ENCODE measurements at regions not wholly inside any gene's neighbourhood (a gene's known extent, or its start where the extent isn't known, plus 50 kb on each side); places are given as distances from the start of the nearest gene placed in this dataset.

DNA sequence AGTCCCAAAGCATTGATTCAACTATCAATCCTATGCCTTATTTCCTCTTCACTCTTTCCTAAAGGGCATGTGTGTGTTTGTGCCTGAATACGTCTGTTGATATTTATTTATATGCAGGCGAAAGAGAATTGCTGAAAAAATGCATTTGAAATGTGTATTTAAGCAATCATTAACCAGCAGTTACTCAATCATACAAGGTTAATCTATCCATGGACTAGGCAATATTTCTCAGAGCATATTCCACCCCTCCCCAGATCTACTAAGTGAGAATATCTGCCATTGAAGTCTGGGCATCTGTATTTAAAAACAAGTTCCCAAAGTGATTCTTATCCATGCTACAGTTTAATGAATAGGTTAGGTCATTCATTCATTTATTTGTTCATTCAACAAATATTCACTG is 113.6 kb downstream of the RASGEF1B start:
- no peak overlapping the region for H3K4me3 Mint-ChIP-seq (ENCODE audit: unreplicated experiment)
- peaks cover 2% of the 10 kb centered on the region for H3K27me3 Mint-ChIP-seq (ENCODE audit: unreplicated experiment)
- peaks cover 12% of the 10 kb centered on the region for H3K4me1 Mint-ChIP-seq (ENCODE audit: unreplicated experiment)
- no peak overlapping the region for H3K27ac Mint-ChIP-seq (ENCODE audit: unreplicated experiment)
- no peaks in the 10 kb centered on the region for H3K9me3 Mint-ChIP-seq (ENCODE audit: unreplicated experiment)
- TF ChIP-seq, protein P1, sequence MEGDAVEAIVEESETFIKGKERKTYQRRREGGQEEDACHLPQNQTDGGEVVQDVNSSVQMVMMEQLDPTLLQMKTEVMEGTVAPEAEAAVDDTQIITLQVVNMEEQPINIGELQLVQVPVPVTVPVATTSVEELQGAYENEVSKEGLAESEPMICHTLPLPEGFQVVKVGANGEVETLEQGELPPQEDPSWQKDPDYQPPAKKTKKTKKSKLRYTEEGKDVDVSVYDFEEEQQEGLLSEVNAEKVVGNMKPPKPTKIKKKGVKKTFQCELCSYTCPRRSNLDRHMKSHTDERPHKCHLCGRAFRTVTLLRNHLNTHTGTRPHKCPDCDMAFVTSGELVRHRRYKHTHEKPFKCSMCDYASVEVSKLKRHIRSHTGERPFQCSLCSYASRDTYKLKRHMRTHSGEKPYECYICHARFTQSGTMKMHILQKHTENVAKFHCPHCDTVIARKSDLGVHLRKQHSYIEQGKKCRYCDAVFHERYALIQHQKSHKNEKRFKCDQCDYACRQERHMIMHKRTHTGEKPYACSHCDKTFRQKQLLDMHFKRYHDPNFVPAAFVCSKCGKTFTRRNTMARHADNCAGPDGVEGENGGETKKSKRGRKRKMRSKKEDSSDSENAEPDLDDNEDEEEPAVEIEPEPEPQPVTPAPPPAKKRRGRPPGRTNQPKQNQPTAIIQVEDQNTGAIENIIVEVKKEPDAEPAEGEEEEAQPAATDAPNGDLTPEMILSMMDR (IDR thresholded peaks at IDR 0.05; ENCODE audit: unreplicated experiment): no peak
- no peak for DNase-seq (ENCODE audit: low spot score)
- no peaks in the 10 kb centered on the region for H3K36me3 Mint-ChIP-seq (ENCODE audit: low read depth, unreplicated experiment)

DNA sequence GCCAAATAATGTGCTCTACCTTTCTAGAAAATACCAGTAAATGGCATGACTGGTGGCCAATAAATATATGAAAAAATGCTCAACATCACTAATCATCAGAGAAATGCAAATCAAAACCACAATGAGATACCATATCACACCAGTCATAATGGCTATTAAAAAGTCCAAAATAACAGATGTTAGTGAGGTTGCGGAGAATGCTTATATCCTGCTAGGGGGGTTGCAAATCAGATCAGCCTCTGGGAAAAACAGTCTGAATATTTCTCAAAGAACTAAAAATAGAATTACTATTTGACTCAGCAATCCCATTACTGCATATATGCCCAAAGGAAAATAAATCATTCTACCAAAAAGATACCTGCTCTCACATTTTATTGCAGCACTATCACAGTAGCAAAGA is 115.1 kb downstream of the RASGEF1B start:
- no peaks in the 10 kb centered on the region for H3K9me3 Mint-ChIP-seq (ENCODE audit: unreplicated experiment)
- no peak overlapping the region for H3K4me3 Mint-ChIP-seq (ENCODE audit: unreplicated experiment)
- no peak for DNase-seq (ENCODE audit: low spot score)
- H3K4me1 Mint-ChIP-seq (ENCODE audit: unreplicated experiment): peaks cover 12% of the 10 kb centered on the region
- TF ChIP-seq, protein P1 (IDR thresholded peaks at IDR 0.05; ENCODE audit: unreplicated experiment): no peak
- peaks cover 3% of the 10 kb centered on the region for H3K27me3 Mint-ChIP-seq (ENCODE audit: unreplicated experiment)
- no peaks in the 10 kb centered on the region for H3K36me3 Mint-ChIP-seq (ENCODE audit: low read depth, unreplicated experiment)
- no peak overlapping the region for H3K27ac Mint-ChIP-seq (ENCODE audit: unreplicated experiment)

DNA sequence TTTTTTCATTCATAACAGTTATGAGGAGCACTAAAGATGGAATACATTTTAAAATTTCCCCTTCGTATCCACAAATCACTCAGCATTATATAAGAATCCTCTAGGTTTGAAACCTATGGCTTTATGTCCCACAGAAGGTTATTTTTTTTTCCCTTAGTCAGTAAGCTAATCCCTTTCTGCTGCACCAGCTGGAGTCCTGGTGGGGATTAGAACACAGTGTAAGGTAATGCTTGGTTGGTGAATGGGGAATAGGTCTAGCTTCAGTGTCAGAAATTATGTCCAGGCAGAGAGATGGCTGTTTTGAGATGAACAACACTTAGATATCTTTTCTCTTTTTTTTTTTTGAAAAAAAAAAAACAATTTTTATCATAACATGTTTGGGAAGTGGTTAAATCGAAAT is 116.6 kb downstream of the RASGEF1B start:
- TF ChIP-seq, protein P1 (IDR thresholded peaks at IDR 0.05; ENCODE audit: unreplicated experiment): no peak
- no peak for DNase-seq (ENCODE audit: low spot score)
- peaks cover 12% of the 10 kb centered on the region for H3K4me1 Mint-ChIP-seq (ENCODE audit: unreplicated experiment)
- no peaks in the 10 kb centered on the region for H3K36me3 Mint-ChIP-seq (ENCODE audit: low read depth, unreplicated experiment)
- H3K4me3 Mint-ChIP-seq (ENCODE audit: unreplicated experiment): no peak overlapping the region
- H3K27ac Mint-ChIP-seq (ENCODE audit: unreplicated experiment): no peak overlapping the region
- peaks cover 7% of the 10 kb centered on the region for H3K27me3 Mint-ChIP-seq (ENCODE audit: unreplicated experiment)
- no peaks in the 10 kb centered on the region for H3K9me3 Mint-ChIP-seq (ENCODE audit: unreplicated experiment)

DNA sequence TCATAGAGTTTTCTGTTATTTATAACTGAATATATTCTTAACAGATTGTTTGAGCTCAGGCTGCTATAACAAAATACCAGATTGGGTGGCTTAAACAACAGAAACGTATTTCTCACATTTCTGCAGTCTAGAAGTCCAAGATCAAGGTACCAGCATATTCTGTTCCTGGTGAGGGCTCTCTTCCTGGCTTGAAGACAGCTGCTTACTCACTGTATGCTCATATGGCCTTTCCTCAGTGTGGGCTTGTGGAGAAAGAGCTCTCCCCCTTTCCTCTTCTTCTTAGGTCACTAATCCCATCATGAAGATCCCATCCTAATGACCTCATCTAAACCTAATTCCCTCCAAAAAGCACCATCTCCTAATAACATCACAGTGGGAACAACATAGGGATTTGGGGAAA is 117.8 kb downstream of the RASGEF1B start:
- Mint-ChIP-seq H3K27ac (ENCODE audit: unreplicated experiment) (no peak overlapping the region), H3K4me3 (ENCODE audit: unreplicated experiment) (no peak overlapping the region), H3K36me3 (ENCODE audit: low read depth, unreplicated experiment) (no peaks in the 10 kb centered on the region), H3K4me1 (ENCODE audit: unreplicated experiment) (peaks cover 12% of the 10 kb centered on the region), H3K9me3 (ENCODE audit: unreplicated experiment) (no peaks in the 10 kb centered on the region), H3K27me3 (ENCODE audit: unreplicated experiment) (peaks cover 7% of the 10 kb centered on the region)
- no peak for DNase-seq (ENCODE audit: low spot score)
- TF ChIP-seq, protein P1 (IDR thresholded peaks at IDR 0.05; ENCODE audit: unreplicated experiment): no peak

DNA sequence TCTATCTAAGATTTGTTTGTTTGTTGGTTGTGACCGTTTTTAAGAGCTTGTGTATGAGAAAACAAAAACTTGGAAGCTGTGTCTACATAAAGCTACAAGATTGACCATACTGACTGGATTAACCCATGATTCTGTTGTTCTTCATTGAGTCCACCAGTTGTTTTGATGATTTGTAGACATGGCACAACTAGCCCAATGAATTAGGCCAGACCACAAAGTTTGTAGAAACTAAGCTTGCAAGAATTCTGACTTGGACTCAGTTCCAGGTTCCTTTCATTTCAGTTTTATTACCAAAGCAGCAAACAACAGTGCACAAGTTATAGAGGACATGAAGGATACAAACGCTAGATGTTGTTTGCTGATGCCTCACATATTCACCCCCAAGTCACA is 119.3 kb downstream of the RASGEF1B start:
- H3K36me3 Mint-ChIP-seq (ENCODE audit: low read depth, unreplicated experiment): no peaks in the 10 kb centered on the region
- H3K4me3 Mint-ChIP-seq (ENCODE audit: unreplicated experiment): no peak overlapping the region
- peaks cover 8% of the 10 kb centered on the region for H3K27me3 Mint-ChIP-seq (ENCODE audit: unreplicated experiment)
- no peak overlapping the region for H3K27ac Mint-ChIP-seq (ENCODE audit: unreplicated experiment)
- TF ChIP-seq, protein P1 (IDR thresholded peaks at IDR 0.05; ENCODE audit: unreplicated experiment): no peak
- H3K9me3 Mint-ChIP-seq (ENCODE audit: unreplicated experiment): no peaks in the 10 kb centered on the region
- no peak for DNase-seq (ENCODE audit: low spot score)
- H3K4me1 Mint-ChIP-seq (ENCODE audit: unreplicated experiment): peaks cover 7% of the 10 kb centered on the region
